NOMO-1 (cell line): ENCODE measurements at regions not wholly inside any gene's neighbourhood (a gene's known extent, or its start where the extent isn't known, plus 50 kb on each side); places are given as distances from the start of the nearest gene placed in this dataset.
"Not testable (repeated sequence)": the region's sequence is repeated elsewhere in the genome, so short reads cannot be mapped to it uniquely, and the experiment has no call there.

Source experiments
- DNase-seq, 2 experiments: peaks; one replicate each; lab custom pipeline; 2025; ENCODE audit not compliant: unreplicated experiment in 2 of 2; lab: John Stamatoyannopoulos, UW

DNA sequence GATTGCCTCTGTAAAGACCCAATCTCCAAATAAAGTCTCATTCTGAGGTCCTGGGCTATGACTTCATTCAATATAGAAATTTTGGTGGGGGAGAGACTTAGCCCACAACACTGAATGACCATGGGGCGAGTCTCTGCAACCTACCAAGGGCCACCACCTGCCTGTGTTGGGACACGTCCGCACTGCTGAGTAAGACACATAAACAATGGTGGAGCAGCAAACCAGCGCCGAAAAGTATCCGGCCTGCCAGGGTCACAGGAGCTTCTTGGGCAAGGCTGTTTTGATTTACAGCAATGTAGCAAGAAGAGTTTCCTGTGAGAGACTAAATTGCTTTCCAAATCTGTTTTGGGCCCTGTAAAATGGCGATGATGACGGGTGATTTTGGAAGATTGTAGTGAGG is 122.3 kb downstream of the SHANK2 start:
- no peak for DNase-seq

DNA sequence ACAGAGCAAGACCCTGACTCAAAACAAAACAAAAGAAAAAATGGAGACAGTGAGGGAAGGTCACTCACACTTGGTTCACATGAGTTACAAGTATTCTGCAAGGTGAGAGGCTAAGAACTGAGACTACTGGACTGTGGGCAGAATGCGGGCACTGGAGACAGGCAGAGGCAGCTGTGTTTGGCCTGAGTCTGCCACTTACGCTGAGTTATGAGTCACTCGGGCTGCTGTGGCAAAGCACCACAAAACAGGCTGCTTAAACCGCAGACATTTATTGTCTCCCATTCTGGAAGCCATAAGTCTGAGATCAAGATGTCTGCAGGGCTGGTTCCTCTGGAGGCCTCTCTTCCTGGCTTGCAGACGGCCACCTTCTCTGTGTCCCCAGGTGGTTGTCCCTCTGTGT is 122.8 kb downstream of the SHANK2 start:
- no peak for DNase-seq

DNA sequence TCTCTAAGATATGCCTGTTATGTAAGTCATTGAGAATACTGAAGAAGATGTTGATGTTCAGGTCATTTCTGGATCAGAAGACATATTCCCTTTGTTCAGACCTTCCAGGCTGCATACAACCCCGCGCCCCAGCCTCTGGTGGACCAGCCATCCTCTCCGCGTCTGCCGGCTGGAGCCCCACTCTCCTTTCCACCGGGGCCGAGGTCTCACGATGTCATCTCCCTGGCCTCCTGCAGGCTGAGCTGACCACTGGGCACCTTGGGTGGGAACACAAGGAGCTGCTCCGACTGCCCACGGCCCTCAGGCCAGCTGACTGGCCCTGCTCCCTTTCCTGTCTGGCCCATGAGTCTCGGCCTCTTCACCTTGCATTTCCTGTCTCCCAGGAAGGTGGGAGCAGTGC is 124.6 kb downstream of the SHANK2 start:
- no peak for DNase-seq

DNA sequence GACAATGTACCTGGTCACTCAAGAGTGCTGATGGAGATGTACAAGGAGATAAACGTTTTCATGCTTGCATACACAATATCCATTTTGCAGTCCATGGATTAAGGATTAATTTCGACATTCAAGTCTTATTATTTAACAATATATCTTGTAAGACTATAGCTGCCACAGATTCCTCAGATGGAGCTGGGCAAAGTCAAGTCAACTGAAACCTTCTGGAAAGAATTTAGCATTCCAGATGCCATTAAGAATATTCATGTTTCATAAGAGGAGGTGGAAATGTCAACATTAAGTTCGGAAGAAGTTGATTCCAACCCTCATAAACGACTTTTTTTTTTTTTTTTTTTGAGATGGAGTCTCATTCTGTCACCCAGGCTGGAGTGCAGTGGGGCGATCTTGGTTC is 126.0 kb downstream of the SHANK2 start:
- DNase-seq, result not testable (repeated sequence)

DNA sequence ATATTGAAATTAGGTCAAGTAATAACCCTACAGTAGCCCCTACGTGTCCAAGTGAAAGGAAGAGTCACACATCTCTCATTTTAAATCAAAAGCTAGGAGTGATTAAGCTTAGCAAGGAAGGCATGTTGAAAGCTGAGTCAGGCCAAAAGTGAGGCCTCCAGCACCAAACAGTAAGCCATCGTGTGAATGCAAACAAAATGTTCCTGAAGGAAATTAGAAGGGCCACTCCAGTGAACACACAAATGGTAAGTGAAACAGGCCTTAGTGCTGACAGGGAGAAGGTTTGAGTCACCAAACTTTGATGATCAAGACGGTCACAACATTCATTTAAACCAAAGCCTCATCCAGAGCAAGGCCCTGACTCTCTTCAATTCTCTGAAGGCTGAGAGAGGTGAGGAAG is 127.2 kb downstream of the SHANK2 start:
- no peak for DNase-seq

DNA sequence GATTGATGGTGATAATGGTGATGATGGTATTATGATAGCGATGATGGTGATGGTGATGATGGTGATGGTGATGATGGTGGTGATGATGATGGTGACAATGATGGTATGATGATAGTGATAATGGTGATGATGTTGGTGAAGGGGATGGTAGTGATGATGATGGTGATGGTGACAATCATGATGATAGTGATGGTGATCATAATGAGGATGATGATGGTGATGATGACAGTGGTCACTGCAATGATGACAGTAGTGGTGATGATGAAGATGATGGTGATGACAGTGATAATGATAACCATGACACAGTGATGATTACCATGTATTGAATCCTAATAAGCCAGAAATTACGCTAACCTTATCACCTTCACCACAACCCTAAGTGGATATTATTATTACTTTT is 128.2 kb downstream of the SHANK2 start:
- no peak for DNase-seq

- no peak for DNase-seq
Observed at GRCh38 chr11:71120471-71120896, 131.9 kb downstream of the SHANK2 start.

GRCh38 chr11:71119656-71120269 is 132.6 kb downstream of the SHANK2 start:
- no peak for DNase-seq

GRCh38 chr11:71118671-71119250 is 133.6 kb downstream of the SHANK2 start:
- DNase-seq, result no peak

- no peak for DNase-seq
Observed at GRCh38 chr11:71117311-71117710, 135.1 kb downstream of the SHANK2 start.

DNA sequence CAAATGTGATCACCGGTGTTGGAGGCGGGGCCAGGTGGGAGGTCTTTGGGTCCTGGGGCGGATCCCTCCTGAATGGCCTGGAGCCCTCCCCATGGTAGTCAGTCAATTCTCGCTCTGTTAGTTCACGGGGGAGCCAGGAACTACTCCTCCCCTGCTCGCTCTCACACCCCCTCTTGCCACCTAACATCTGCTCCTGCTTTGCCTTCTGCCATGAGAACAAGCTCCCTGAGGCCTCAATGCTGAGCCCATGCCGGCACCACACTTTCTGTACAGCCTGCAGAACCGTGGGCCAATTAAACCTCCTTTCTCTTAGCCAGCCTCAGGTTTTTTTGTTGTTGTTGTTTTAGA is 135.7 kb downstream of the SHANK2 start:
- no peak for DNase-seq

DNA sequence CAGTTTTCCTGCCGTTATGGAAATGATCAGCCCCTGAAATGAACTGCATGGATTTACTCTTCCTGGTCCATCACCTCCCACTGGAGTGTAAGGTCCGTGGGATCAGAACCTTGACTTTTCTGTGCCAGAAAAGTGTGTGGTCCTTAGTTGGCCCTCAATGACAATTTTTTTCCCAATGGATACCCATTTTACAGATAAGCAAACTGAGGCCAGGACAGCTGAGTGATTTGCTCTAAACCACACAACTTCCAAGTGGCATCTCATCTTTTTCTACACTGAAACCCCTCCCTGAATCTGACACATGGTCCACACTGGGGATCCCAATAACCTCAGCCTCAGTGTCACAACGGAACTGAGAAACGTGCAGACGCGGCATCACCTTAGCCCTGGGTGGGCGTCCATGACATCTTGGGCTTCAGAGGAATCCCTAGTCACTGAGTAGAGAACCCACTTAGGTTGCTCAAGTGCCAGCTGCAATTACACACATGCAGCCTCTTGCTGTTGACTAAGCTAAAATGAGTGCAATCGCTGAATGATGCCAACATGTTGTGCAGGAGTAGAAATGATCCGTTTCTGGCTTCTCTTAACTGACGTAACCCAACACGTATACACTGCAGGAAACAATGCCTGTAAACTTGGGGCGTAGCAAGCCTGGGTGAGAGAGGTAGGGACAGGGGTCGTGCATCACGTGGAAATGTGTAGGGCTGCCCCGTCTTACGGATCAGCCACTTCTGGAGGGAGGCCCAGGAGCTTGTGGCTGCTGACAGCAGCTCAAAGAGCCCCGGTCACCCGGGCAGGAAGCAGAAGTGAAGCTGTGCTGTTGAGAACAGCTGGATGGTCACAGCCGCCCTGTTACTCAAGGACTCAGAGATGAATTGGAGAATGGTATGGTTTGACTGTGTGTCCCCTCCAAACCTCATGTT is 136.3 kb downstream of the SHANK2 start:
- no peak for DNase-seq

DNA sequence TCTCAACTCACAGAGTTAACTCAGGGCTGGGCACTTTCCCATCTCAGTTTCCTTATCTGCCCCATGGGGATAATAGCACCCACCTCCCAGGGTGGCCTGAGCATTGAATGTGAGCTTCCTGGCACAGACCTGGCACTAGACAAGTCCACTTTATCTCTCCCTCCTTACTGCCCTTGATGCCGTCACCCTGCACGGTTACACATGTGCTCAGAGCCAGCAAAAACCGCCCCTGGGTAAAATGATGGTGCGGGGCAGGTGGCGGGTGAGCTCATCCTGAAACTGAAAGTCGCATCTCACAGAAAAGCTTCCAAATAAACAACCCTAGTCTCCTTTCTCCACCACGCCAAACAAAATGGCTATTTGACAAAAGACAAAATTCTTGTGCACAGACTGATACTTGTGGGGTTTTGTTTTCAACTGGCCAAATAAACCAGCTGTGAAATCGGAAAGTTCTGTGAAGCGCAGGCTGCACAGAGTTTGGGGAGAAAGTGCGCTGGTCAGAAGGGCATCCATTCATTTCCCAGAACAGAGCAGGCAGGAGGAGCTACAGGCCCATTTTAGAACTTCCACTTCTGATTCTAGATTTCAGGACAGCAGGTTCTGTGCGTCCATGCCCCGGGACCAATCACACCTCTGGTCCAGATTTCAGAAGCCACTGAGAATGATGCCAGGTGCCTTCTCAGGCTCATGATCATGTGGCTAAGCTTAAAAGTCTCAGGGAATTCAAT is 138.1 kb downstream of the SHANK2 start:
- DNase-seq, result no peak

GRCh38 chr11:71112990-71113389 is 139.4 kb downstream of the SHANK2 start:
- DNase-seq, result no peak

GRCh38 chr11:71112454-71112853 is 139.9 kb downstream of the SHANK2 start:
- DNase-seq, result no peak

GRCh38 chr11:71109586-71109985 is 142.8 kb downstream of the SHANK2 start:
- DNase-seq, result no peak

GRCh38 chr11:71109186-71109585 is 143.2 kb downstream of the SHANK2 start:
- DNase-seq, result no peak

DNA sequence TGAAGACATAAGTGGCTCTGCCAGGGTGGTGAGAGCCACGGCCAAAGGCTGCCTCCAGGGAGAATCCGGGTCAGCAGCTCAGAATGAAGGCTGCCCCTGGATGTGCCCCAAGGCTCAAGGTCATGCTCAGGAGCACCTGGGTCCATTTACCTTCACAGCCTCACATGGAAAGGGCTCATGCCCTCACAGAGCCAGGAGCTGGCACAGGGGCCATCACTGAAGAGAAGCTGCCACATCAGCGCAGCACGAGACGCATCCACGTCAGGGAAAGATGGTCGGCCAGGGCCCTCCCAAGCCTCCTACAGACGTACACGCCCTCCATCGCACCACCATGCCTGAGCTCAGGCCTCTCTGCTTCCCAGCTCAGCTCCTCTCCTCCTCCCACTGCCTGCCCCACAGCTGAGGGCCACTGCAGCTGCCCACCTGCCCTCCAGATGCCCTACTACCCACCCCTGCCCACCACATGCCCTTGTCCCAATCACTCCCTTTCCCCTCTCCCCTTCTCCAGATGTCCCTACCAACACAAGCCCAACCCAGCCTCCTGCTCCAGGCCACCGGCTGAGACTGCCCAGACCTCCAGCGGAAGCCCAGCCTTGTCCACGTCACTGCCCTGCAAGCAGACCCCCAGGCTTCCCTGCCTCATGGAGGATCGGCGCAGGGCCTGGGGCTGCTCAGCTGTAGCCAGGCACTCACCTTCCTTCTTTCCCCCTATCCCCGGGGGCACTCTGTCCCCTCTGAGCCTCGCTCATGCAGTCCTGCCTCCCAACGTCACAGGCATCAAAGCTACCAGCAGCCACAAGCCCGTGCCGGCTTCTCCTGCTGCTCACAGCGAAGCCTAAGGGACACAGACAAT is 144.1 kb downstream of the SHANK2 start:
- no peak for DNase-seq

- DNase-seq, result no peak
Observed at GRCh38 chr11:71106671-71107070, 145.7 kb downstream of the SHANK2 start.

DNA sequence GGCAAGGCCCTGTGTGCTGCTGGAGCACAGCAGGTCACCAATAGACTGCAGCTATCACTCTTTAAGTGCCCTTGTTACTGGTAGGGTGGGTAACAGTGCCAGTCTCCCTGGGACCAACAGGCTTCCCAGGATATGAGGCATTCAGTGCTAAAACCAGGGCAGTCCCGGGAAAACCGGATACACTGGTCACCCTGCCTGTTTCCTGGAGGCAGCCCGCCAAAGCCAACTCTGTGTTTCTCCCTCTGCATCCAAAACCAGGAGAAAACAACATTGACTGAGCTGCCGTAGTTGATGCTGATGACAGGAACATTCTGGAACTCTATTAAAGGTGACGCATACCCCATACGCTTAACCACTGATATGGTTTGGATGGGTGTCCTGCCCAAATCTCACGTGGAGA is 149.1 kb downstream of the SHANK2 start:
- no peak for DNase-seq
